GM19351 (cell line): ENCODE measurements at regions not wholly inside any gene's neighbourhood (a gene's known extent, or its start where the extent isn't known, plus 50 kb on each side); places are given as distances from the start of the nearest gene placed in this dataset.

Experiments
- ATAC-seq: cut with Tn5 transposase; IDR thresholded peaks from one replicate; pipeline ENCODE4 v1.9.1; 2021; ENCODE audit warnings: mild to moderate bottlenecking, moderate library complexity; ENCODE audit not compliant: unreplicated experiment

GRCh38 chr14:97604731-97605130, 807.5 kb downstream of the VRK1 start:
- ATAC-seq, result no peak

- ATAC-seq, result no peak
These were observed 821.2 kb downstream of the VRK1 start for GRCh38 chr14:97618401-97618800.

- ATAC-seq, result no peak
These were observed 821.9 kb downstream of the VRK1 start for GRCh38 chr14:97618917-97619690.

GRCh38 chr14:97620066-97620465, 822.9 kb downstream of the VRK1 start:
- no peak for ATAC-seq

GRCh38 chr14:97624985-97625384, 827.8 kb downstream of the VRK1 start:
- no peak for ATAC-seq

- no peak for ATAC-seq
These were observed 828.3 kb downstream of the VRK1 start for GRCh38 chr14:97625477-97625876.

- ATAC-seq, result no peak
These were observed 828.9 kb downstream of the VRK1 start for GRCh38 chr14:97626088-97626487.

- ATAC-seq, result no peak
These were observed 833.1 kb downstream of the VRK1 start for GRCh38 chr14:97630249-97630648.

- ATAC-seq, result no peak
These were observed 836.1 kb downstream of the VRK1 start for GRCh38 chr14:97633131-97633738.

- no peak for ATAC-seq
These were observed 837.6 kb downstream of the VRK1 start for GRCh38 chr14:97634751-97635150.

- ATAC-seq, result no peak
These were observed 841.7 kb downstream of the VRK1 start for GRCh38 chr14:97638864-97639263.

- no peak for ATAC-seq
These were observed 842.8 kb downstream of the VRK1 start for GRCh38 chr14:97640031-97640430.

GRCh38 chr14:97641827-97642226, 844.6 kb downstream of the VRK1 start:
- ATAC-seq, result no peak

GRCh38 chr14:97642631-97643030, 845.4 kb downstream of the VRK1 start:
- ATAC-seq, result no peak

GRCh38 chr14:97644365-97644764, 847.2 kb downstream of the VRK1 start:
- no peak for ATAC-seq

GRCh38 chr14:97649752-97650151, 852.6 kb downstream of the VRK1 start:
- ATAC-seq, result no peak

- no peak for ATAC-seq
These were observed 858.2 kb downstream of the VRK1 start for GRCh38 chr14:97655169-97655948.

- no peak for ATAC-seq
These were observed 860.4 kb downstream of the VRK1 start for GRCh38 chr14:97657609-97658008.

- ATAC-seq, result no peak
These were observed 890.9 kb downstream of the VRK1 start for GRCh38 chr14:97687944-97688630.

GRCh38 chr14:97688631-97689336, 891.6 kb downstream of the VRK1 start:
- no peak for ATAC-seq

GRCh38 chr14:97692084-97692483, 894.9 kb downstream of the VRK1 start:
- ATAC-seq, result no peak
